Heart left ventricle (tissue), 16 donors: ENCODE measurements at regions not wholly inside any gene's neighbourhood (a gene's known extent, or its start where the extent isn't known, plus 50 kb on each side); places are given as distances from the start of the nearest gene placed in this dataset.

Source experiments
- ATAC-seq, 4 donors: fragments of 200-7000 bp; cut with Tn5 transposase; one replicate each; pipeline ENCODE4 v1.9.1; 2020 to 2022; ENCODE audit warnings: moderate library complexity in 4 of 4, mild to moderate bottlenecking in 3 of 4, moderate number of reproducible peaks in 1 of 4
- DNase-seq, 5 donors: peaks; one replicate each; pipeline ENCODE4 v3.0.0-alpha.2; 2020
- H3K27ac ChIP-seq, 12 donors: fragments of 200-600 bp; sonication (generic) in 4 of 12; one replicate each; pipeline versions ENCODE4 v1.5.0 to v1.8.0; 2016 to 2022; ENCODE audit warnings: mild to moderate bottlenecking in 2 of 12
- H3K27me3 ChIP-seq, 9 donors: fragments of 200-600 bp; sonication (generic) in 2 of 9; one replicate each; pipeline versions ENCODE4 v1.5.1 to v1.8.0; 2016 to 2022; ENCODE audit warnings: mild to moderate bottlenecking in 3 of 9
- H3K36me3 ChIP-seq, 9 donors: fragments of 200-600 bp; sonication (generic) in 2 of 9; one replicate each; pipeline versions ENCODE4 v1.5.0 to v1.8.0; 2018 to 2022; ENCODE audit warnings: mild to moderate bottlenecking in 2 of 9
- H3K4me1 ChIP-seq, 12 donors: fragments of 200-600 bp; sonication (generic) in 4 of 12; one replicate each; pipeline versions ENCODE4 v1.5.0 to v1.8.0; 2016 to 2022; ENCODE audit warnings: mild to moderate bottlenecking in 3 of 12
- H3K4me3 ChIP-seq, 12 donors: fragments of 200-600 bp; sonication (generic) in 4 of 12; one replicate each; pipeline versions ENCODE4 v1.5.0 to v1.8.0; 2017 to 2022; ENCODE audit warnings: mild to moderate bottlenecking in 9 of 12, moderate library complexity in 4 of 12
- H3K9me3 ChIP-seq, 12 donors: fragments of 200-600 bp; sonication (generic) in 4 of 12; one replicate each; pipeline versions ENCODE4 v1.5.0 to v1.8.0; 2016 to 2022; ENCODE audit warnings: mild to moderate bottlenecking in 1 of 12
- CTCF ChIP-seq, 12 donors: fragments of 200-600 bp; sonication (generic) in 4 of 12; IDR thresholded peaks; one replicate each; pipeline versions ENCODE4 v1.5.0 to v1.8.0; 2018 to 2022; ENCODE audit warnings: antibody characterized with exemption in 12 of 12, mild to moderate bottlenecking in 5 of 12
- POLR2A ChIP-seq, 2 donors: fragments of 450-650 bp; IDR thresholded peaks; one replicate each; pipeline ENCODE4 v1.6.1; 2017; ENCODE audit warnings: antibody characterized with exemption in 2 of 2, mild to moderate bottlenecking in 2 of 2, moderate library complexity in 2 of 2
- WGBS, 4 donors: extraction: QIAGEN DNeasy Blood & Tissue Kit in 2 of 4; methylation state at CpG; one replicate each; pipeline versions ENCODE4 v1.1.5 to v1.1.7; 2013 to 2018; 5-methylcytosine and 5-hydroxymethylcytosine counted together
- intact Hi-C, 10 donors: fragments of 100-400 bp; cut with DNase I; formaldehyde crosslinking; loops; one replicate each; pipeline versions ENCODE4 v1.11.1 to v1.14.2; 2022
- donor health status: ischemic (EF 13 %, LVEDD 7.1; RV severe dilation, severe dysfunction).
- donor health status: healthy with polysubstance abuse.
- donor health status: DM: no; HTN: yes; CAD: no.
- donor health status: DM: no; HTN: no; CAD: no.
- donor health status: ischemic (EF 25% LVEDD 6.9; RV normal size, moderate dysfunction).
- donor health status: ischemic (EF 25% LVEDD 5.7; RV mildly dilated, moderate dysfunction).
- donor health status: healthy.
- donor health status: DM: yes; HTN: yes; CAD: no.
- donor health status: ischemic (EF 35%, LVEDD 5.7; RV mildly dilated, moderate dysfunction).
- donor health status: nonischemic (EF 11% LVEDD 7.7; RV severe dilation, severe dysfunction).
- donor health status: DM: yes; HTN: yes; CAD: no.
- donor health status: PGD.
- donor health status: ischemic (EF 29% LVEDD 5.4; RV normal size, mild dysfunction).
- donor health status: nonischemic (EF 23%, LVEDD 6.1; RV moderate dilation, normal function).

- Histone ChIP-seq H3K9me3 (no peaks in the 10 kb centered on the region), H3K36me3 (no peaks in the 10 kb centered on the region), H3K27me3 (peaks cover 0 to 71% (median 17%) of the 10 kb centered on the region in 9 donors), H3K4me1 (peaks cover 0 to 14% (median 0%) of the 10 kb centered on the region in 12 donors), H3K27ac (no peak overlapping the region), H3K4me3 (no peak overlapping the region)
- TF ChIP-seq CTCF (IDR thresholded peaks at IDR 0.05): no peak
- TF ChIP-seq POLR2A (IDR thresholded peaks at IDR 0.05): no peak
- ATAC-seq (no peak), DNase-seq (peak in 1 of 5 donors; percentile 52)
- intact Hi-C loops: loop anchor here in 6 of 10 donors (2.0 to 10.0 kb wide), 4 partner anchors 70 to 648 kb away; partner anchors contain the start of gene OLFM1 (in 2 of the 6)
- 68 to 73% (median 71%) methylated on average over 12 to 23 of the region's 23 CpGs for WGBS, 4 donors
Observed at GRCh38 chr9:135342206-135343130, 137.1 kb upstream of the PPP1R26 start.

GRCh38 chr9:135343136-135343535 is 136.4 kb upstream of the PPP1R26 start:
- WGBS, 4 donors: 82 to 89% (median 87%) methylated on average over 9 to 12 of the region's 12 CpGs
- Histone ChIP-seq H3K4me3 (no peak overlapping the region), H3K4me1 (peaks cover 0 to 14% (median 0%) of the 10 kb centered on the region in 12 donors), H3K9me3 (no peaks in the 10 kb centered on the region), H3K27me3 (peaks cover 0 to 65% (median 20%) of the 10 kb centered on the region in 9 donors), H3K27ac (no peak overlapping the region), H3K36me3 (no peaks in the 10 kb centered on the region)
- no peak for ATAC-seq
- TF ChIP-seq POLR2A (IDR thresholded peaks at IDR 0.05) (no peak), CTCF (IDR thresholded peaks at IDR 0.05) (no peak)
- intact Hi-C loops: loop anchor here in 6 of 10 donors (2.0 to 10.0 kb wide), 4 partner anchors 69 to 648 kb away; partner anchors contain the start of gene OLFM1 (in 2 of the 6)
- DNase-seq: peak in 1 of 5 donors; percentile 32

GRCh38 chr9:135343837-135344522 is 135.6 kb upstream of the PPP1R26 start:
- no peak overlapping the region for H3K27ac ChIP-seq
- H3K27me3 ChIP-seq: peaks cover 0 to 70% (median 17%) of the 10 kb centered on the region in 9 donors
- H3K9me3 ChIP-seq: no peaks in the 10 kb centered on the region
- H3K4me3 ChIP-seq: no peak overlapping the region
- 16 to 40% (median 19%) methylated on average over 9 to 25 of the region's 25 CpGs for WGBS, 4 donors
- no peak for TF ChIP-seq POLR2A (IDR thresholded peaks at IDR 0.05)
- TF ChIP-seq CTCF (IDR thresholded peaks at IDR 0.05): peak; percentile 84 to 95 (median 89)
- DNase-seq (peak; percentile 57 to 82 (median 63)), ATAC-seq (peak; percentile 55 to 77 (median 66))
- H3K4me1 ChIP-seq: peaks cover 0 to 14% (median 0%) of the 10 kb centered on the region in 12 donors
- H3K36me3 ChIP-seq: no peaks in the 10 kb centered on the region
- intact Hi-C loops: loop anchor here (1.0 to 10.0 kb wide), 6 partner anchors 68 to 649 kb away; partner anchors contain the start of gene OLFM1 (in 8 of the 10)
